ENCODE measurements at regions not wholly inside any gene's neighbourhood (a gene's known extent, or its start where the extent isn't known, plus 50 kb on each side); places are given as distances from the start of the nearest gene placed in this dataset.

- TF ChIP-seq CTCF (IDR thresholded peaks at IDR 0.05): no peak
- Histone ChIP-seq H3K4me1 (ENCODE audit: control insufficient read depth in 1 of 2, low read depth in 2 of 2) (no peaks in the 10 kb centered on the region), H3K9me3 (no peaks in the 10 kb centered on the region), H3K27ac (no peak overlapping the region), H3K27me3 (replicated peaks; ENCODE audit: insufficient read depth) (no peaks in the 10 kb centered on the region), H3K36me3 (no peaks in the 10 kb centered on the region), H3K4me3 (no peak overlapping the region)
- DNase-seq (ENCODE audit: low spot score) (no peak), ATAC-seq (ENCODE audit: insufficient number of reproducible peaks, low FRiP score, low read depth) (no peak)
These were observed 172.4 kb upstream of the IQSEC1 start for GRCh38 chr3:13245615-13245978.

- H3K4me1 ChIP-seq (ENCODE audit: control insufficient read depth in 1 of 2, low read depth in 2 of 2): no peaks in the 10 kb centered on the region
- no peak for ATAC-seq (ENCODE audit: insufficient number of reproducible peaks, low FRiP score, low read depth)
These were observed 170.4 kb upstream of the IQSEC1 start for GRCh38 chr3:13243586-13243985.

GRCh38 chr3:13242364-13242737 lies 169.1 kb upstream of the IQSEC1 start:
- Histone ChIP-seq H3K27me3 (replicated peaks; ENCODE audit: insufficient read depth) (no peaks in the 10 kb centered on the region), H3K4me3 (no peak overlapping the region), H3K9me3 (no peaks in the 10 kb centered on the region), H3K36me3 (no peaks in the 10 kb centered on the region), H3K27ac (no peak overlapping the region), H3K4me1 (ENCODE audit: control insufficient read depth in 1 of 2, low read depth in 2 of 2) (no peaks in the 10 kb centered on the region)
- no peak for TF ChIP-seq CTCF (IDR thresholded peaks at IDR 0.05)
- ATAC-seq (ENCODE audit: insufficient number of reproducible peaks, low FRiP score, low read depth) (no peak), DNase-seq (ENCODE audit: low spot score) (no peak)

More at GRCh38 chr3:13243586-13243985, 170.4 kb upstream of the IQSEC1 start:
- no peak overlapping the region for H3K4me3 ChIP-seq
- DNase-seq (ENCODE audit: low spot score): no peak
- no peaks in the 10 kb centered on the region for H3K27me3 ChIP-seq (replicated peaks; ENCODE audit: insufficient read depth)
- TF ChIP-seq CTCF (IDR thresholded peaks at IDR 0.05): no peak
- H3K9me3 ChIP-seq: no peaks in the 10 kb centered on the region
- no peak overlapping the region for H3K27ac ChIP-seq
- H3K36me3 ChIP-seq: no peaks in the 10 kb centered on the region

- ATAC-seq (ENCODE audit: insufficient number of reproducible peaks, low FRiP score, low read depth): no peak
- Histone ChIP-seq H3K4me1 (ENCODE audit: control insufficient read depth in 1 of 2, low read depth in 2 of 2) (no peaks in the 10 kb centered on the region), H3K4me3 (no peak overlapping the region), H3K27ac (no peak overlapping the region), H3K36me3 (no peaks in the 10 kb centered on the region), H3K27me3 (replicated peaks; ENCODE audit: insufficient read depth) (no peaks in the 10 kb centered on the region), H3K9me3 (no peaks in the 10 kb centered on the region)
- DNase-seq (ENCODE audit: low spot score): no peak
- no peak for TF ChIP-seq CTCF (IDR thresholded peaks at IDR 0.05)
These were observed 168.6 kb upstream of the IQSEC1 start for GRCh38 chr3:13241621-13242363.

- Histone ChIP-seq H3K27ac (no peak overlapping the region), H3K9me3 (no peaks in the 10 kb centered on the region), H3K4me3 (no peak overlapping the region), H3K36me3 (no peaks in the 10 kb centered on the region), H3K27me3 (replicated peaks; ENCODE audit: insufficient read depth) (no peaks in the 10 kb centered on the region), H3K4me1 (ENCODE audit: control insufficient read depth in 1 of 2, low read depth in 2 of 2) (no peaks in the 10 kb centered on the region)
- no peak for TF ChIP-seq CTCF (IDR thresholded peaks at IDR 0.05)
- ATAC-seq (ENCODE audit: insufficient number of reproducible peaks, low FRiP score, low read depth): no peak
- no peak for DNase-seq (ENCODE audit: low spot score)
These were observed 167.8 kb upstream of the IQSEC1 start for GRCh38 chr3:13240928-13241618.
